CD14-positive monocyte (primary cell): ENCODE measurements at regions not wholly inside any gene's neighbourhood (a gene's known extent, or its start where the extent isn't known, plus 50 kb on each side); places are given as distances from the start of the nearest gene placed in this dataset.

Experiments used
- DNase-seq, 3 donors: peaks; one replicate each; pipeline ENCODE4 v3.0.0-alpha.2; 2011 to 2022
- H2AFZ ChIP-seq: 2 replicates; pipeline ENCODE4 v1.6.0; 2012; ENCODE audit warnings: mild to moderate bottlenecking, low read depth, low read length, inconsistent platforms; ENCODE audit not compliant: insufficient read depth, poor library complexity, severe bottlenecking
- H3K27ac ChIP-seq, 2 donors: 1 replicate in 1 of 2; 2 replicates in 1 of 2; pipeline ENCODE4 v1.5.1; 2012 to 2013; ENCODE audit warnings: low read length in 2 of 2, control low read depth in 1 of 2, inconsistent platforms in 1 of 2, low read depth in 1 of 2, mild to moderate bottlenecking in 1 of 2
- H3K27me3 ChIP-seq, 2 donors: one replicate each; pipeline versions ENCODE4 v1.6.0 to v1.6.1; 2011 to 2013; ENCODE audit warnings: low read length in 2 of 2; ENCODE audit not compliant: control insufficient read depth in 2 of 2, insufficient read depth in 2 of 2
- H3K36me3 ChIP-seq, 2 donors: replicated peaks in 1 of 2; 1 replicate in 1 of 2; 2 replicates in 1 of 2; pipeline versions ENCODE4 v1.5.1 to v1.6.1; 2012 to 2013; ENCODE audit warnings: low read length in 2 of 2, control low read depth in 1 of 2, inconsistent platforms in 1 of 2, mild to moderate bottlenecking in 1 of 2; ENCODE audit not compliant: insufficient read depth in 2 of 2, control insufficient read depth in 1 of 2
- H3K4me1 ChIP-seq, 2 donors: 1 replicate in 1 of 2; 2 replicates in 1 of 2; pipeline versions ENCODE4 v1.5.1 to v1.6.1; 2012 to 2013; ENCODE audit warnings: low read length in 2 of 2, control low read depth in 1 of 2, inconsistent platforms in 1 of 2, mild to moderate bottlenecking in 1 of 2, moderate library complexity in 1 of 2; ENCODE audit not compliant: insufficient read depth in 2 of 2, control insufficient read depth in 1 of 2
- H3K4me2 ChIP-seq: replicated peaks from 2 replicates; pipeline ENCODE3; 2012; ENCODE audit warnings: low read length, moderate library complexity, mild to moderate bottlenecking; ENCODE audit not compliant: poor library complexity, severe bottlenecking; ENCODE audit errors: extremely low read depth
- H3K4me3 ChIP-seq, 3 experiments: fragments of 200-600 bp in 1 of 3; sonication (generic) in 1 of 3; replicated peaks in 1 of 3; 1 replicate in 2 of 3; 2 replicates in 1 of 3; pipeline ENCODE4 v1.5.1; 2011 to 2013; ENCODE audit warnings: low read length in 3 of 3, mild to moderate bottlenecking in 3 of 3, control low read depth in 2 of 3, low read depth in 2 of 3, inconsistent platforms in 1 of 3, moderate library complexity in 1 of 3
- H3K79me2 ChIP-seq: 2 replicates; pipeline ENCODE4 v1.6.0; 2012; ENCODE audit warnings: mild to moderate bottlenecking, control low read depth, inconsistent platforms, low read length, moderate library complexity; ENCODE audit not compliant: insufficient read depth
- H3K9ac ChIP-seq: 2 replicates; pipeline ENCODE4 v1.6.0; 2017; ENCODE audit warnings: low read length, mild to moderate bottlenecking; ENCODE audit not compliant: insufficient read depth, poor library complexity, severe bottlenecking
- H3K9me3 ChIP-seq, 2 donors: replicated peaks in 1 of 2; 1 replicate in 1 of 2; 2 replicates in 1 of 2; pipeline versions ENCODE4 v1.5.1 to v1.6.1; 2012 to 2013; ENCODE audit warnings: low read length in 2 of 2, control low read depth in 1 of 2; ENCODE audit not compliant: control insufficient read depth in 1 of 2, insufficient read depth in 1 of 2
- H4K20me1 ChIP-seq: 2 replicates; pipeline ENCODE4 v1.6.0; 2012; ENCODE audit warnings: mild to moderate bottlenecking, low read length, control low read depth, moderate library complexity; ENCODE audit not compliant: insufficient read depth
- H3K27ac Mint-ChIP-seq, 7 donors: one replicate each; pipeline ENCODE4 v1.8.0; 2020; ENCODE audit warnings: mild to moderate bottlenecking in 7 of 7, mixed read lengths in 7 of 7, moderate library complexity in 6 of 7, inconsistent platforms in 2 of 7
- H3K27me3 Mint-ChIP-seq, 3 donors: one replicate each; pipeline ENCODE4 v1.8.0; 2021 to 2022; ENCODE audit warnings: low read depth in 3 of 3, mild to moderate bottlenecking in 3 of 3, mixed read lengths in 3 of 3, moderate library complexity in 3 of 3, inconsistent platforms in 1 of 3
- H3K36me3 Mint-ChIP-seq, 2 donors: one replicate each; pipeline ENCODE4 v1.8.0; 2020; ENCODE audit warnings: mixed read lengths in 2 of 2, inconsistent platforms in 1 of 2, mild to moderate bottlenecking in 1 of 2
- H3K4me1 Mint-ChIP-seq: one replicate; pipeline ENCODE4 v1.8.0; 2020; ENCODE audit warnings: mild to moderate bottlenecking, mixed read lengths
- H3K4me3 Mint-ChIP-seq, 2 donors: one replicate each; pipeline ENCODE4 v1.8.0; 2020; ENCODE audit warnings: mild to moderate bottlenecking in 2 of 2, mixed read lengths in 2 of 2, moderate library complexity in 1 of 2
- H3K9me3 Mint-ChIP-seq, 7 donors: one replicate each; pipeline ENCODE4 v1.8.0; 2020 to 2022; ENCODE audit warnings: mixed read lengths in 7 of 7, mild to moderate bottlenecking in 6 of 7, moderate library complexity in 6 of 7, inconsistent platforms in 2 of 7
- WGBS: methylation state at CpG from one replicate; pipeline ENCODE4 v1.1.5; 2013; ENCODE audit warnings: missing lambda C conversion rate; ENCODE audit not compliant: insufficient coverage; 5-methylcytosine and 5-hydroxymethylcytosine counted together
- intact Hi-C, 2 donors: fragments of 100-400 bp; cut with micrococcal nuclease; formaldehyde crosslinking; loops; one replicate each; pipeline versions ENCODE4 v1.15.0 to v1.15.1; 2023
- TF ChIP-seq, protein P1 (sequence below): fragments of 200-600 bp; IDR thresholded peaks from one replicate; pipeline ENCODE4 v1.8.0; 2022; ENCODE audit warnings: antibody characterized with exemption, mild to moderate bottlenecking

GRCh38 chr1:36658838-36659237 is 176.1 kb upstream of the CSF3R start:
- Mint-ChIP-seq H3K27me3 (peaks cover 11 to 14% (median 13%) of the 10 kb centered on the region in 3 donors), H3K27ac (no peak overlapping the region), H3K36me3 (no peaks in the 10 kb centered on the region), H3K9me3 (no peaks in the 10 kb centered on the region), H3K4me3 (no peak overlapping the region), H3K4me1 (no peaks in the 10 kb centered on the region)
- no peaks in the 10 kb centered on the region for H3K36me3 ChIP-seq
- H3K9me3 ChIP-seq: no peaks in the 10 kb centered on the region
- no peaks in the 10 kb centered on the region for H3K4me1 ChIP-seq
- no peaks in the 10 kb centered on the region for H3K27me3 ChIP-seq
- TF ChIP-seq, protein P1, sequence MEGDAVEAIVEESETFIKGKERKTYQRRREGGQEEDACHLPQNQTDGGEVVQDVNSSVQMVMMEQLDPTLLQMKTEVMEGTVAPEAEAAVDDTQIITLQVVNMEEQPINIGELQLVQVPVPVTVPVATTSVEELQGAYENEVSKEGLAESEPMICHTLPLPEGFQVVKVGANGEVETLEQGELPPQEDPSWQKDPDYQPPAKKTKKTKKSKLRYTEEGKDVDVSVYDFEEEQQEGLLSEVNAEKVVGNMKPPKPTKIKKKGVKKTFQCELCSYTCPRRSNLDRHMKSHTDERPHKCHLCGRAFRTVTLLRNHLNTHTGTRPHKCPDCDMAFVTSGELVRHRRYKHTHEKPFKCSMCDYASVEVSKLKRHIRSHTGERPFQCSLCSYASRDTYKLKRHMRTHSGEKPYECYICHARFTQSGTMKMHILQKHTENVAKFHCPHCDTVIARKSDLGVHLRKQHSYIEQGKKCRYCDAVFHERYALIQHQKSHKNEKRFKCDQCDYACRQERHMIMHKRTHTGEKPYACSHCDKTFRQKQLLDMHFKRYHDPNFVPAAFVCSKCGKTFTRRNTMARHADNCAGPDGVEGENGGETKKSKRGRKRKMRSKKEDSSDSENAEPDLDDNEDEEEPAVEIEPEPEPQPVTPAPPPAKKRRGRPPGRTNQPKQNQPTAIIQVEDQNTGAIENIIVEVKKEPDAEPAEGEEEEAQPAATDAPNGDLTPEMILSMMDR: no peak
- H3K4me3 ChIP-seq: no peak overlapping the region
- H3K27ac ChIP-seq: no peak overlapping the region
- no peak for DNase-seq
- no peaks in the 10 kb centered on the region for H4K20me1 ChIP-seq
- H3K9ac ChIP-seq: no peak overlapping the region
- H3K4me2 ChIP-seq: no peak overlapping the region
- intact Hi-C loops: no loop called here
- no peak overlapping the region for H2AFZ ChIP-seq
- H3K79me2 ChIP-seq: no peaks in the 10 kb centered on the region
- 67% methylated on average over 2 of the region's 3 CpGs for WGBS

DNA sequence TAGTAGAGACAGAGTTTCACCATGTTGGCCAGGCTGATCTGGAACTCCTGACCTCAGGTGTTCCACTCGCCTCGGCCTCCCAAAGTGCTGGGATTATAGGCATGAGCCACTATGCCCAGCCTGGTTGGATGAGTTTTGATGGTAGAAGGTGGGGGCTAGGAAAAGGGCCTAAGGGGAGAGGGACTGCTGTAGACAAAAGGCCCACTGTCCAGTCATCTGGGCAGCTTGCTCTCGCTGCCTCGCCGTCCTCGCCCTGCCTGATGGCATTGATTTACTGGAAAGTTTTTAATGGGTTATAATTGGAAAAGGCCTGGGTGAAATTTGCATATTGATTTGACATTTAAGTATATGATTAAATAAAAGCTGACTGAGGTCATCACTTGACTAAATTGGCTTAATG is 175.1 kb upstream of the CSF3R start:
- H3K27me3 Mint-ChIP-seq: peaks cover 11 to 14% (median 13%) of the 10 kb centered on the region in 3 donors
- H3K9ac ChIP-seq: no peak overlapping the region
- H3K4me2 ChIP-seq: no peak overlapping the region
- no peaks in the 10 kb centered on the region for H3K27me3 ChIP-seq
- no peak overlapping the region for H3K27ac Mint-ChIP-seq
- H3K4me1 Mint-ChIP-seq: no peaks in the 10 kb centered on the region
- H3K9me3 ChIP-seq: no peaks in the 10 kb centered on the region
- intact Hi-C loops: no loop called here
- TF ChIP-seq, protein P1: no peak
- H3K27ac ChIP-seq: no peak overlapping the region
- no peak overlapping the region for H2AFZ ChIP-seq
- WGBS: 68% methylated on average over 4 of the region's 6 CpGs
- H3K4me3 Mint-ChIP-seq: no peak overlapping the region
- no peaks in the 10 kb centered on the region for H3K36me3 ChIP-seq
- no peaks in the 10 kb centered on the region for H4K20me1 ChIP-seq
- DNase-seq: no peak
- H3K9me3 Mint-ChIP-seq: no peaks in the 10 kb centered on the region
- no peaks in the 10 kb centered on the region for H3K36me3 Mint-ChIP-seq
- H3K4me3 ChIP-seq: no peak overlapping the region
- no peaks in the 10 kb centered on the region for H3K4me1 ChIP-seq
- H3K79me2 ChIP-seq: no peaks in the 10 kb centered on the region
